Muscle of leg (tissue), 3 donors: ENCODE measurements at regions not wholly inside any gene's neighbourhood (a gene's known extent, or its start where the extent isn't known, plus 50 kb on each side); places are given as distances from the start of the nearest gene placed in this dataset.
"Not testable (repeated sequence)": the region's sequence is repeated elsewhere in the genome, so short reads cannot be mapped to it uniquely, and the experiment has no call there.

ENCODE experiments used
- DNase-seq: peaks from one replicate; pipeline ENCODE4 v3.0.0; 2013
- H3K27ac ChIP-seq: one replicate; pipeline ENCODE4 v1.5.1; 2013; ENCODE audit warnings: mild to moderate bottlenecking, low read length, control low read depth
- H3K27me3 ChIP-seq: one replicate; pipeline ENCODE4 v1.6.1; 2013; ENCODE audit warnings: low read length; ENCODE audit not compliant: control insufficient read depth, insufficient read depth
- H3K36me3 ChIP-seq: one replicate; pipeline ENCODE4 v1.6.1; 2013; ENCODE audit warnings: low read length; ENCODE audit not compliant: control insufficient read depth, insufficient read depth
- H3K4me1 ChIP-seq: one replicate; pipeline ENCODE4 v1.6.1; 2013; ENCODE audit warnings: low read length; ENCODE audit not compliant: control insufficient read depth, insufficient read depth
- H3K4me3 ChIP-seq: one replicate; pipeline ENCODE4 v1.5.1; 2013; ENCODE audit warnings: low read length, control low read depth
- H3K9me3 ChIP-seq: replicated peaks from 2 replicates; pipeline ENCODE4 v1.6.1; 2013; ENCODE audit warnings: low read depth, low read length; ENCODE audit not compliant: control insufficient read depth
- WGBS: methylation state at CpG from one replicate; pipeline ENCODE4 v1.1.5; 2013; ENCODE audit warnings: missing lambda C conversion rate; ENCODE audit not compliant: insufficient coverage; 5-methylcytosine and 5-hydroxymethylcytosine counted together

GRCh38 chr14:83287300-83287699 lies 1753.6 kb upstream of the SEL1L start:
- no peaks in the 10 kb centered on the region for H3K36me3 ChIP-seq
- no peak overlapping the region for H3K4me3 ChIP-seq
- WGBS: no CpG with 5 or more reads among the region's 2 CpGs
- no peaks in the 10 kb centered on the region for H3K9me3 ChIP-seq
- H3K27ac ChIP-seq: no peak overlapping the region
- DNase-seq: no peak
- H3K27me3 ChIP-seq: no peaks in the 10 kb centered on the region
- H3K4me1 ChIP-seq: no peaks in the 10 kb centered on the region

DNA sequence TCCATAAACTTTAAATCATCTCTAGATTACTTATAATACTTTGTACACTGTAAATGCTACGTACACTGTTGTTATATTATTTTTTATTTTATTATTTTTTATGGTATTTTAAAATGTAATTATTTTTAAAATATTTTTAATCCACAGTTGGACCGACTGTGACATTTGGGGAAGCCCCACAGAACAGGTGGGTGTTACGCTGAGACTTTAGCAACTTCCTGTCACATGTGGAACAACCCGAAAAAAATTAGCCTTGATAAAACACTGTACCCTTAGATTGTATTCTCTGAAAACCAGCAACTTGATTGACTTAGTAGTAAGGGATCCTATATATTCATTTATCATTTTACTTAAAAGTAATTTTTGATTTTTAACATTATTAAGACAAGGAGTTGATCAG lies 1755.7 kb upstream of the SEL1L start:
- H3K9me3 ChIP-seq: no peaks in the 10 kb centered on the region
- no peak overlapping the region for H3K27ac ChIP-seq
- WGBS: no CpG with 5 or more reads among the region's 4 CpGs
- no peaks in the 10 kb centered on the region for H3K27me3 ChIP-seq
- no peak overlapping the region for H3K4me3 ChIP-seq
- H3K4me1 ChIP-seq: no peaks in the 10 kb centered on the region
- no peak for DNase-seq
- no peaks in the 10 kb centered on the region for H3K36me3 ChIP-seq

DNA sequence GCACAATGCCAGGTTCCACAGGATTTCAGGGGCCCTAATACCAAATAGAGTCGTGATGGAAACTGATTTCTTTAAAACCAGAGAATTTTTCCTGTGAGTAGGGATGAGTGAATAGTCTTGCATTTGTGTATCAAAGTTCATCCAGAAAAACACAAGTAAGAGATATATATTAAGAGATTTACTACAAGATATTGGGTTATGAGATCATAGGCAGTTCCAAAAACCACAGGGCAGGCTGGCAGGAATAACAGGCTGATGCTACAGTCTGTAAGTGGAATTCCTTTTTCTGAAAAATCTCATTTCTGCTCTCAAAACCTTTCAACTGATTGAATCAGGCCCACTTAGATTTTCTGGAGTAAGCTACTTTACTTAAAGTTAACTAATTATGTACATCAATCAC lies 1756.2 kb upstream of the SEL1L start:
- Histone ChIP-seq H3K9me3 (no peaks in the 10 kb centered on the region), H3K36me3 (no peaks in the 10 kb centered on the region), H3K4me1 (no peaks in the 10 kb centered on the region), H3K27ac (no peak overlapping the region), H3K27me3 (no peaks in the 10 kb centered on the region), H3K4me3 (no peak overlapping the region)
- DNase-seq: no peak
- WGBS: no CpG with 5 or more reads among the region's 1 CpG

- no peaks in the 10 kb centered on the region for H3K36me3 ChIP-seq
- H3K27me3 ChIP-seq: no peaks in the 10 kb centered on the region
- no peak for DNase-seq
- H3K4me1 ChIP-seq: no peaks in the 10 kb centered on the region
- no peaks in the 10 kb centered on the region for H3K9me3 ChIP-seq
- H3K4me3 ChIP-seq: no peak overlapping the region
- no peak overlapping the region for H3K27ac ChIP-seq
Measured at GRCh38 chr14:83290447-83290846, 1756.8 kb upstream of the SEL1L start.

DNA sequence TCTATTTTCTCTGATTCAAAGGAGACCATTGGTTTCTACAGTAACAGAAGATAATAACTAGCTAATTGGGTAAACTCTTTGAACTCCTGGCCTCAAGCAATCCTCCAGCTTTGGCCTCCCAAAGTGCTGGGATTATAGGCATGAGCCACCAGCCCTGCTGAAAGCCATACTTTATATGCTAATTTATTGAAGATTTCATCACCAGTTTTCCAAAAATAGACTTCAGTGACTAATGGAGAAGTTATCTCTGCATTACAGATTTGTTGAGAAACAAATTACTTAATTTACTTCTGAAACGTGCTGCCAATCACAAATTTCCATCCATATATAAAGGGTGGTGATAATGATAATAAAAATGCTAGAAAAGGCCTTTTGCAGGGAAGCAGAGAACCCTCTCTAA lies 1758.1 kb upstream of the SEL1L start:
- H3K27ac ChIP-seq: no peak overlapping the region
- no peaks in the 10 kb centered on the region for H3K4me1 ChIP-seq
- H3K36me3 ChIP-seq: no peaks in the 10 kb centered on the region
- WGBS: no CpG with 5 or more reads among the region's 1 CpG
- no peaks in the 10 kb centered on the region for H3K9me3 ChIP-seq
- H3K27me3 ChIP-seq: no peaks in the 10 kb centered on the region
- H3K4me3 ChIP-seq: no peak overlapping the region
- no peak for DNase-seq

GRCh38 chr14:83294941-83295340 lies 1761.3 kb upstream of the SEL1L start:
- Histone ChIP-seq H3K27ac (no peak overlapping the region), H3K9me3 (no peaks in the 10 kb centered on the region), H3K27me3 (no peaks in the 10 kb centered on the region), H3K36me3 (no peaks in the 10 kb centered on the region), H3K4me1 (no peaks in the 10 kb centered on the region), H3K4me3 (no peak overlapping the region)
- DNase-seq: peak; percentile 57
- WGBS: no CpG with 5 or more reads among the region's 1 CpG

DNA sequence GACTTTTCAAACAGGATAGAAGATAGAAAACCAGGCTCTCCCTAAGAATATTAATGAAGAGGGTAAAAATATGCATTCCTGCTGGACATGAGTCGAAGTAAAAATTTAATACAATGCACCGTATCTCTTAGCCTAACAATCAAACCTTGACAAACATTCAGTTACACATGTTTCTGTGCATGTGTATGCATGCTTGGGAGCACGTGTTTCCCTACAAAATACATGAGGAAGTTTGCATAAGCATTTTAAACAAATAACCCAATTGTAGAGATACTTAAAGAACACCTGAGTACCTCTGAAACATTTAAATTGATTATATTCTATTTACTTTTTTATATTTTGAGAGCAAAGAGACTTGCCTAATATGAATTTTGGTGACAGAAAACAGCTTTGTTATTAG lies 1763.7 kb upstream of the SEL1L start:
- Histone ChIP-seq H3K27ac (no peak overlapping the region), H3K4me1 (no peaks in the 10 kb centered on the region), H3K36me3 (no peaks in the 10 kb centered on the region), H3K27me3 (no peaks in the 10 kb centered on the region), H3K9me3 (no peaks in the 10 kb centered on the region), H3K4me3 (no peak overlapping the region)
- WGBS: no CpG with 5 or more reads among the region's 3 CpGs
- no peak for DNase-seq

- H3K9me3 ChIP-seq, H3K4me1 ChIP-seq, H3K27ac ChIP-seq, DNase-seq, H3K27me3 ChIP-seq, H3K36me3 ChIP-seq, H3K4me3 ChIP-seq: not testable (repeated sequence)
- WGBS: no CpG with 5 or more reads among the region's 2 CpGs
Measured at GRCh38 chr14:83298016-83298415, 1764.4 kb upstream of the SEL1L start.

DNA sequence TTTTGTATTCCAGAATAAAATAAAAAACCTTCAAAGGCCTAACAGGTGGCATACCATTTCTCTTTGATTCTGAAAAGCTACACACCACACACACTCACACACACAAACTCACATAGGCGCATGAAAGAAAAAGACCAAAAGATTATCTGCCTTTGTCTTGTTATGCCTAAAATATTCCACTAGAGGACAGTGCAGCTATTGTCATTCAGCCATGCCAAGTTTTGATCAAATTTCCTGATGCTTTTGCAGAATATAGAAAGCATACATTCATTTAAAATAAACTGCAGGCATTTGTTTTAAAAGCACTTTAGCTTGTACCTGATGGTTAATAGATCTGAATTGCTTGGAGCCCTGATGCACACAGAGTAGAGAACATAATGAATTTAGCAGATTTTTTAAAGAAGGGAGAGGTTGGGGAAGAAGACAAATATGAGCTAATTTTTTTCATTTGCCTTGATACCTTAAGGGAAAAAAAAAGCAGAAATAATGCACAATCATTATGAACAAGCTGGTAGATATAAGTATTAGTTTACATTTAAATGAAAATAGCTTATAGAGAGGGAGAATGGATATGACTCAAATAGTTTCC lies 1766.9 kb upstream of the SEL1L start:
- peak; percentile 79 for DNase-seq
- Histone ChIP-seq H3K27ac (no peak overlapping the region), H3K36me3 (no peaks in the 10 kb centered on the region), H3K9me3 (no peaks in the 10 kb centered on the region), H3K4me1 (no peaks in the 10 kb centered on the region), H3K27me3 (no peaks in the 10 kb centered on the region), H3K4me3 (no peak overlapping the region)
- 60% methylated on average over 1 of the region's 1 CpG for WGBS

GRCh38 chr14:83301791-83302190 lies 1768.1 kb upstream of the SEL1L start:
- DNase-seq: no peak
- Histone ChIP-seq H3K27me3 (no peaks in the 10 kb centered on the region), H3K4me1 (no peaks in the 10 kb centered on the region), H3K27ac (no peak overlapping the region), H3K36me3 (no peaks in the 10 kb centered on the region), H3K9me3 (no peaks in the 10 kb centered on the region), H3K4me3 (no peak overlapping the region)
- WGBS: 60% methylated on average over 1 of the region's 3 CpGs

DNA sequence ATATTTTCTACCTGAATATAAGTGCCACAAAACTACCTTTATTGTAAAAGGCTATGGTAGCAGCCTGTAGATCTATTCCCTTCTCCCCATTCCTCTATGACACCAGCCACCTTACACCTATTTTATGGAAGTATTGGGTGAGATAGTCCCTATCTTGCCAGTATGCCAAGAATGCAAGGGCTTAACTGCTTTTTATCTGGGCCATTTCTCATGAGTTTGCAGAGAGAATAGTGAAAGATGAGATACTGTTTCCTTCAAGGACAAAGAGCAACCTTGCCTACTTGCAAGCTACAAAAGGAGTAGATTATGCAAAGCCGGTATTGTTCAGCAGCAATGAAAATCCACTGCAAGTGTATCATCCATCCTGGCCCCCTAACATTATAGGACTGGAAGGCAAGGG lies 1775.6 kb upstream of the SEL1L start:
- no peak for DNase-seq
- Histone ChIP-seq H3K9me3 (no peaks in the 10 kb centered on the region), H3K27ac (no peak overlapping the region), H3K4me1 (no peaks in the 10 kb centered on the region), H3K36me3 (no peaks in the 10 kb centered on the region), H3K27me3 (no peaks in the 10 kb centered on the region), H3K4me3 (no peak overlapping the region)
- no CpG with 5 or more reads among the region's 1 CpG for WGBS
